Stimulated activated CD8-positive, alpha-beta memory T cell treated with anti-CD3 and anti-CD28 coated beads, Interleukin-4, amount 100 ng/mL, for 24 hours (primary cell): ENCODE measurements at regions not wholly inside any gene's neighbourhood (a gene's known extent, or its start where the extent isn't known, plus 50 kb on each side); places are given as distances from the start of the nearest gene placed in this dataset.
"Not testable (repeated sequence)": the region's sequence is repeated elsewhere in the genome, so short reads cannot be mapped to it uniquely, and the experiment has no call there.

Source experiments
- DNase-seq: peaks from one replicate; pipeline ENCODE4 v3.0.0-alpha.2; 2020; ENCODE audit warnings: low read depth

DNA sequence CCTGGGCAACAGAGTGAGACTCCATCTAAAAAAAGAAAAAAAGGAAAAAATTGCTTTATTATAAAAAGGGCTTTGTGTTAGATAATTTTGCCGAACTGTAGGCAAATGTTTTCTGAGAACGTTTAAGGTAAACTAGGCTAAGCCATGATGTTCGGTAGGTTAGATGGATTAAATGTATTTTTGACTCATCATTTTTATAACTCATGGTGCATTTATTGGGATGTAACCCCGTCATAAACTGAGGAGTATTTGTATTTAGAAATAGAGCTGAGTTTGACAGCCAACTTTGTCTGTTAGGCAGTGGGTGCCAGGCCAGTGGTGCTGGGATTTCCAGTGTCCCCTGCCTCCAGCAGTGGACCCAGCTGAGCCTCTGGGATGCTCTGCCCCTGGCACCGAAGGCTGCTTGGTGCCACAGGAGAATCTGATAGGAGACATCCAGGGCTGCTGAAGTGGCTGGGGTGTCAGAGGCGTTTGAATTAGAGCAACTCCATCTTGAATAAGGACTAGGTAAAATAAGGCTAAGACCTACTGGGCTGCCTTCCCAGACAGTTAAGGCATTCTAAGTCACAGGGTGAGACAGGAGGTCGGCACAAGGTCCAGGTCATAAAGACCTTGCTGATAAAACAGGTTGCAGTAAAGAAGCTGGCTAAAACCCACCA lies 114.9 kb upstream of the EEPD1 start:
- DNase-seq, result no peak

DNA sequence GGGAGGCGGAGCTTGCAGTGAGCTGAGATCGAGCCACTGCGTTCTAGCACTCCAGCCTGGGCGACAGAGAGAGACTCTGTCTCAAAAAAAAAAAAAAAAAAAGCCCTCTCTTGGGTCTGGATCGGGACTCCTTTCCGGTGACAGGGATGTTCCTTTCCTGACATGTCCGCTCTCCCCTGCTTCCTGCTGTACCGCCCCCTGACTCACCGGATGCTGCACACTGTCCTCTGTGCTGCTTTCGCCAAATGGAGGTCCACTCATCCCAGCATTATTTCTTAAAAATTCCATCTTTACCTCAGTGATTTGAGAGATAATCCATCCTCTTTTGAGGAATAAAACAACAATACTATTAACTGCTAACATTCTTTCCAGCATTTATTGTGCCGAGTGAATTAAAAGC lies 113.8 kb upstream of the EEPD1 start:
- no peak for DNase-seq

DNA sequence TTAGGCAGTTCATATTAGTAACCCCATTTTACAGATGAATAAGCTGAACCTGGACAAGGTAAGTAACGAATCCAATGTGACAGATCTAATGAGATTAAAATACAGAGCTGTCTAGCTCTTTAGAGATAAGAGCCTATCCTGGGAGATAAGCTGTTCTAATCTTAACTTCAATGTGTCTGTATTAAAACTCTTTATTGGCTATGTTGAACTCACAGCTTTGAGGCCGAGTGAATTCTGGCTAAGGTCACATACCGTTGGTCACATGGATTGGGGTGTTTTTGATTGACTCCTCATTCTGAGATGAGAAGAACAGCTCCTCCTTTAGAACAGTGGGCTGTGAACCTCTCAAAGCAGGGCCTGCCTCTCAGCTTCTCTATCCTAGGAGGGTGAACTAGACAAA lies 113.4 kb upstream of the EEPD1 start:
- no peak for DNase-seq

DNA sequence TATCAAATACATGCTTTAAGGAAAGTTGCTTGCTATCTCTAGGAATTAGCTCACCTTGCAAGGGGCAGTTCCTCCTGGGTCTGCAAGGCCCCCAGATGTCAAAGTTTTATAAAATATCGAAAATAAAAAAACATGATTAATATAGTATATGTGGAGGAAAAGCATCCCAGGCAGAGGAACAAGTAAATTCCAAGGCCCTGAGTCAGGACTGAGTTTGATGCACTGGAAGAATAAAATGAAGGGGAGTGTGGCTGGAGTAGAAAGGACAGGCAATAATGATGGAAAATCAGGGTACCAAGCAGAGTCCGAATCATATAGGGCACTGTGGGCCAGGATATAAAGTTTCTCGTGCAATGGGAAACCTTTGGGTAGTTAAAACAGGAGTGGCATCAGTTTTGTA lies 112.4 kb upstream of the EEPD1 start:
- DNase-seq, result no peak

DNA sequence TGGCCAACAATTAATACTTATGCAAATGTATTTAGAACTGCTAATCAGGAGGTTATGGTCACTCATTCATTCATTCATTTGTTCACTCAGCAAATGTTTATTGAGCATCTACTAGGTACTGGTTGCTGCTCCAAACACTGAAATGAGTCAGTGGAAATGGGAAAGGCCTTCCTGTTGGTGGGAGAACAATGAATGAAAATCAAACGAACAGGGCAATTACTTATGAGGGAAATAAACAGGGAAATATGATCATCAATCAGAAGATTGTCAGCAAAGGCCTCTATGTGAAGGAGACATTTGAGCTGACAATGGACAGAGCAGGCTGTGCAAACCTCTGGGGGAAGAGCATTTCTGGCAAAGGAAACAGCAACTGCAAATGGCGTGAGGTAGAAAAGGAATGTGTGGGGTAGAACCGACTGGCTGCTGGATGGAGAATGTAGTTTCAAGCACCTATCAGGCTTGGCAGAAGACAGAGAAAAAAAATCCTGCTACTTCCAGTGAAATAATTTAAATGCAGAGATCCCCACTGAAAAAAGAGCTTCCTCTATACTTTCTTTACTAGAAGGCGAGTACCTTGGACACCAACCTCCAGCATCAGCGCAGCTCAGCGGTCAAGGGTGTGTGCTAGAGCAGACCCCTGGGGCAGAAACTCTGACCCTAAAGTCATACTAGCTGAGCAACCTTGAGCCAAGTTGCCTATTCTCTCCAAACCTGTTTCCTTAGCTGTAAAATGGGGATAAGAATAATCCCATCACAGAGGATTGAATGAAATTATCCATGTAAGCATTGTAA lies 108.8 kb upstream of the EEPD1 start:
- no peak for DNase-seq

DNA sequence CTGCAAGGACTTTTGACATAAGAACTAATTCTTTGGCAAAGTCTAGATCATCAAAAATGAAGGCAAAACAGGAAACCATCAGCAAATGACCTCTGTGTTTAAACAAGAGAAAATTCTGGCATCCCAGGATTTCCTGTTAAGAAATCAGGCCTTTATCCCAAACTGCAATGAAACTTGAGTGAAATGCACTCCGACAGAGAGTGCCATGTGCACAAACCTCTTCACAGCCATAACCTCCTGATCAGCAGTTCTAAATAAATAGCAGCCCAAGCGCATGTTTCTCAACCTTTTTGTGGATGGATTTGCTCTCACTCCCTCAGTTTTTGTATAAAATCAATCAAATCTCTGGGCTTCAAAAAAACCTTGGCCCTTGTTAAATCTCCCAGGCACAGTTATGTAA lies 107.7 kb upstream of the EEPD1 start:
- no peak for DNase-seq

DNA sequence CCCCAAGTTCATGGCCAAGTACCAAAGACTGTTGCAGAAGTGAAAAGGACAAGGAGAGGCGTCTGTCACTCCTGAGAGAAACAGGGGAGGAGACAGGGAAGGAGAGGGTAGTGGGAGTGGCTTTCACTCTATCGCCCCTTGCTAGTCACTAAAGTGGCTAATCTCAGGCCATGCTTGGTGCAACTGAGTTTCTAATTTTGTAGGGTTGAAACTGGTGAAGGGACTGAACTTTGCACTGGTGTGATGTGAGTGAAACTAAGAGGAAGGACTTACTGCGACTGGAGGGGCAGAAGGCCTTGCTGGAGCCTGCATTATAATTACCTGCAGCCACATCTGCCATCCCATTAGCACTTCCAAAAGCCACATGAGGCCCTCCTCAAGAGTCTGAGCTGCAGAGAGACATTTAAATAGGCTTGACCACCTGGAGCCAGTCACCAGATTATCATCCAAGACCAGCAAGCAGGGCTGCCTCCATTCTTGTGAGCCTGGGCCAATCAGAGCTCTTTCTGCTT lies 107.2 kb upstream of the EEPD1 start:
- no peak for DNase-seq

DNA sequence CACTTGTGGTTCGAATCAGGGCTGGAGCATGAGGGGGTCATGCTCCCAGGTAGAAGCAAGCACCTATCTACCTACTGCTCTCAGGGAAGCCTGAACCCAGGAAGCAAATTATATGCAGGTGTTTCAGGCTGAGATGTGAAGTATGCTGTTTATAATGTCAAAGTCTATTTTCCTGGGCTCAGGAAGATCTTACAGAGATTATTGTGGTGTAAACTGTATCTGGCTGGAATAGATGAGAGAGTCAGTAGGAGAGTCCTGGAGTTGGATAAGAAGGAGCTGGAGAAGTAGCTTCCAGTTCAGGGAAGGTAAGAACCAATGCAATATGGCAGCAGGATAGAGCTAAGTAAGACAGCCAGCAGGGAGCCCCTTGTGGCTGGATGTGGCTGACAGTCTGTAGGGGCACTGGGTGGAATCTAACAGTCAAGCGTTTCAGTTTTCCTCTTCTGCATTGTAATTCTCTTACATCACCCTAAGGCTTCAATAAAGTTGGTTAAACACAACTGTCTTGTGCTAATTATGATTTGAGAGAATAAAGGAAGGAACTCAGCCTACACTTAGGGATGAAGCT lies 105.9 kb upstream of the EEPD1 start:
- DNase-seq, result no peak

DNA sequence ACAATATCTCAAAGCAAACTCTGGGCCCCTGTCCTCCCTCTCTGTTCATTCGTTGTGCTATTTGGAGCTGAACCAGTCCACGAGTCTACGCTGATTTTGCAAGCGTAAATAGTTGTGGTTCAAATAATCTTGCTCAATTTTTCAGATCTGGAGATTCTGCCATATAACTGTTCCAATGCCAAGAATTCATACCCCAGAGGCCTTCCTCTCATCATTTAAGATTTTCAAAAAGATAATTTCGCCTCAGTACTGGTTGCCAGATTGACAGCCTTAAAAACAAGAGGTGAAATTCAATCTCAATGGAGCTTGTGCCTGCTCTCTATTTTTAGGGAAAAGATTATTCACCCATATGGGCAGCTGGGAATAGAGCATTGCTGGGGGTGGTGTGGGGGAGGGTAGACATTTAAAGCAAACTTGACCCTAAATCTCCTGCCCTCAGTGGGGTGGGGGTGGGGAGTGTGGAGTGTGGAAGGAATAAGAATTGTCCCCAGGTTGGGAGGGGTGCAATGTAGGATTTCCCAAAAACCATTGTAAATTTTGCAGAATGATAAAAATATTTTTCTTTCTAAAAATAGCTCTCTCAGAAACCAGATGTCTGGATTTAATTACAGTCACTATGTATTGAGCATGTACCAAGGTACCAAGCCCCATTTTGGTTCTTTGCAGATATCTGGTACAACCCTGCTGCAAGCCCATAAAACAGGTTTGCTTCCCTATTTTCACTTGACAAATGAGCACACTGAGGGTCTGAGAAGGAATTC lies 104.7 kb upstream of the EEPD1 start:
- no peak for DNase-seq

DNA sequence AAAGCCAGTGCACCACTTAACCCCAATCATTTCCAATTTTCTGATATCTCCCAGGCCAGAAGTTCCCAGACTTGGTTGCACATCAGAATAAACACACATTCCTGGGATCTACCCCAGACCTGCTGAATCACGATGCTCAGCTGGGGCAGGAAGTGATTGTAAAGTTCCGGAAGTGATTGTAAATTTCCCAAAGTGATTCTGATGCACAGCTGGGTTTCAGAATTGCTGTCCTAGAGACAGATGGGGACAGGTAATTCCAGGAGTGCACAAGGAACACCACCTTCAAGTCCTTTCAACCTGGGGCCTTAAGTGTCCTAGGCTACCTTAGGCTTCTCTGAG lies 104.2 kb upstream of the EEPD1 start:
- no peak for DNase-seq

DNA sequence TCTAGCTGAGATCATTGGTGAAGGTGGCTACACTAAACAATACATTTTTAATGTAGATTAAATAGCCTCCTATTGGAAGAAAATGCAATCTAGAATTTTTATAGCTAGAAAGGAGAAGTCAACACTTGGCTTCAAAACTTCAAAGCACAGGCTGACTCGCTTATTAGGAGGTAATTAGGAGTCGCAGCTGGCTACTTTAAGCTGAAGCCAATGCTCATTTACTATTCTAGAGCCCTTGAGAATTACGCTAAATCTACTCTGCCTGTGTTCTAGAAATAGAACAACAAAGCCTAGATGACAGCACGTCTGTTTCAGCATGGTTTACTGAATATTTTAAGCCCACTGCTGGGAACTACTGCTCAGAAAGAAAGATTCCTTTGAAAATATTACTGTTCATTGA lies 101.6 kb upstream of the EEPD1 start:
- no peak for DNase-seq

DNA sequence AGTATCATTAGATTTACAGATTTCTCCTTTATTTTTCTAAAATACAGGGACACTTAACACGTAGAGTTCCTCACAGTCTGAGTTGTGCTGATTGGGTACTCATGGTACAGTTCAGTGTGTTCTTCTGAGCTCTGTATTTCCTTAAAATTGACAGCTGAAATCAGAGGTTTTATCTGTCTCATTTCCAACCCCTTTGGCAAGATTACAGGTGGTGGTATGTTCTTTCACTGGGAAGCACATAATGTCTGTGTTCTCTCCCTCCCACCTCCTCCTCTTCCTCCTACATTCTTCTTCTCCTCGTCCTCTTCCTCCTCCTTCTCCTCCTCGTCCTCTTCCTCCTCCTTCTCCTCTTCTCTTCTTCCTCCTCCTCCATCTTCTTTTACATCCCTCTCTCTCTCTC lies 99.5 kb upstream of the EEPD1 start:
- no peak for DNase-seq

DNA sequence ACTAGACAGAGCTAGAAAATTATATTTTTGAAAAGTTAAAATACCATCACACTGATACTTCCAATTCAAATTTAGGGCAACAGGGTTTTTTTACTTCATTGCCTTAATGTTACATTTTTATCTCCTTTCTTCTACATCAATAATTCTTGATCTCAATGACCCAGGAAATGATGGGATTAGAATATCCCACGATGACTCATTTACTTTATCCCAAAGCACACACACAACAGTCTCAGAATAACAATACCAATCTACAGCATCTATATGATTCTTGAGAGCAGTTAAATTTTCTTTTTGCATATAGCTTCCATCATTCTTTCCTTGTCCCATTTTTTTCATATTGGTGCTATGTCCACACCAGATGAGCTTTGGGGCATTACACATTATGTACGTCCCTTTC lies 98.4 kb upstream of the EEPD1 start:
- no peak for DNase-seq

DNA sequence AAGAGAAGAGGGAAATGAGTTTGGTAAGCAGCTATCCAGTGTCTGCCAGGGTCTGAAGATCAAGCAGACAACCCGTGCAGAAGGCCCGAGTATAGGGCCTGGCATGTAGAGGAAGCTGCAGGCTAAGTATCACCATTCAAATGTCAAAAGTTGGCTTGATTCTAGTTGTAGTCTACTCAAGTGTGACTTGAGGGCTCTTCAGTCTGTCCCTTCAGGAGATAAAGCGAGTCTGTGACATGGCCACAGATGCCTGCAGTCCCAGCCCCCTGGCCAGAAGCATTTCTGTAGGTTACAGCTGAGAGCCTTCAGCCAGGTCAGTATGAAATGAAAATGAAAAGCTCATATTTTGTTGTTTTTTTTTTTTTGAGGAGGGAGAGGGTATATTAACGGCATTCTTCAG lies 97.8 kb upstream of the EEPD1 start:
- DNase-seq, result no peak

DNA sequence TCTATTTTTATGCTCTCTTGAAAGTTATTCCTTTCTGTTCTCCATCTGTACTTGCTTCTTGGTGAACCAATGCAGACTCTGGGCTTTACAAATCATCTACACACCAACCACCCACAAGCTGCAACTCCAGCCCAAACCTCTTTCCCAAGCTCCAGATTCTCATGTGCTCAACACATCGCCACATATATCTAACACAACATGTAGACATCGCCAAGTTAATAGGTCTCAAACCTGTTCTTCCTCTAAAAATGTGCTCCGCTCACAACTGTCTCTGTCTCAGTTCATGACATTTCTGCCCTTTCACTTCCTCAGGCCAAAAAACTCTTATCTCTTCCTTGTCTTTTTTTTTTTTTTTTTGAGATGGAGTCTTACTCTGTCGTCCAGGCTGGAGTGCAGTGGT lies 95.7 kb upstream of the EEPD1 start:
- DNase-seq, result no peak

DNA sequence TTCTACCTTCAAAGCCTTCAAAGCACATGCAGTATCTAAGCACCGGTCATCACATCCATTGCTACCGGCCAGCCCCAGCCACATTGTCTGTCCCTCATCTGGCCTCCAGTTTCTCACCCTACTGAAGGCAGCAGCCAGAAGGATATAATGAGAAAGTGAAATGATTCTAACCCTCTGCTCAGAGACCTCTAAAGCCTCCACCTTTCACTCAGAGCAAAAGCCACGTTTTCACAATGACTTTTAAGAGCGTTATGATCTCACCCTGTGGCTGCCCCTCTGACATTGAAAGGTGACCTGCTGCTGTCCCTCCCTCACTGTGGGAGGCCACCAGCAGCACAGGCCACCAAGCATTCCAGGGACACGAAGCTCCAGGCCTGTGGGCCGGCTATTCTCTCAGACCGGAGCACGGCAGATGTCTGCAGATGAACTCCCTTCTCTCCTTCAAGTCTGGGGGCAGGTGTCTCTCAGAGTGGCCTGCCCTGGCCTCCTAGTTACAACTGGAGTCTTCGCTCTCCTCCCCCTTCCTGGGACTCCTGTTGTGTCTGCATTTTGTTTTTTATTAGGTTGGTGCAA lies 94.9 kb upstream of the EEPD1 start:
- DNase-seq, result no peak

DNA sequence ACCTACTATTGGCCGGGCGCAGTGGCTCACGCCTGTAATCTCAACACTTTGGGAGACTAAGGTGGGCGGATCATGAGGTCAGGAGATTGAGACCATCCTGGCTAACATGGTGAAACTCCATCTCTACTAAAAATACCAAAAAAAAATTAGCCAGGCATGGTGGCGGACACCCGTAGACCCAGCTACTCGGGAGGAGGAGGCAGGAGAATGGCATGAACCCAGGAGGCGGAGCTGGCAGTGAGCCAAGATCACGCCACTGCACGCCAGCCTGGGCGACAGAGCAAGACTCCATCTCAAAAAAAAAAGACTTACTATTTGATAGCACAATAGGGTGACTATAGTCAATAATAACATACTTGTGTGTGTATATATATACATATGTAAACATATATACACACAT lies 92.7 kb upstream of the EEPD1 start:
- DNase-seq, result not testable (repeated sequence)

DNA sequence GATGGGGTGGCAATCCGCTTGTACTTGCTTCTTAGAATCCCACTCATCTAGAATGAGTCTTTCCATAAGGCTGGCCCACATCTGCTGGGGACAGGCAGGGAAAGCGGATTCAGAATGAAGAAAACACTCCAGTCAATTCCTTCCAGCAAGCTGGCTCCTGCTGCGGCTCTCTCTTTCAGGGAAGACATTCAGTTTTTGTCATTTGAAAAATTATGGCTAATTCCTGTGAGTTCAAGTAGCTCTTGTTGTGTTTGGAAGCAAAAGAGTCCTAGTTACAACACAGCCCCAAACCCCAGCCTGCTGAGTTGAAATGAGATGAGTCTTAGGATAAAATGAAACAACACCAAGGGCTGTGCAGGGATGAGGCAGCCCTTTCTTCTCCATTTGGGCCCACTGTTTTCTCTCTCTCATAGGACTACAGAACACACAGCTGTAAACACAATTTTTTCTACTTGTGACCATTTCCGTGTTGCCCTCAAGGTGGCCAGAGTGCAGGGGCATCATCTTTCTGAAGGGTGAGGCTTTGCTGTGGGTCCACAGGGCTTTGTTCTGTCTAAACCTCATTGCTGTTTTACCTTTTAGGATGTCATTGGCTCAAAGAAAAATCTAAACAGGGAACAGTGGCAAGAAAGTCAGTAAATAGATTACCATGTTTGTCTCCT lies 90.8 kb upstream of the EEPD1 start:
- no peak for DNase-seq

DNA sequence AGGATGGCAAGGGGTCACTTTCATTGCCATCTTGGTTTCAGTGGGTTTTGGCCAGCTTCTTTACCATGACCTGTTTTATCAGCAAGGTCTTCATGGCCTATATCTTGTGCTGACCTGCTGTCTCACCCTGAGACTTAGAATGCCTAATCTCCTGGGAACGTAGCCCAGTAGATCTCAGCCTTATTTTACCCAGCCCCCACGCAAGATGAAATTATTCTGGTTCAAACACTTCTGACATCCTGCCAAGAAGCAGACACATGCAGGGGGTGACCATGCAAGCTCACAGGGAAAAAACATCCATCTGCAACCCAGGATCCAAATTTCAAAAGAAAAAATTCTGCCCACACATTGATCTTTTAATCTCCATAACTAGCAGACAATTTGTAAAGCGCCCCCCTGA lies 88.4 kb upstream of the EEPD1 start:
- DNase-seq, result no peak

DNA sequence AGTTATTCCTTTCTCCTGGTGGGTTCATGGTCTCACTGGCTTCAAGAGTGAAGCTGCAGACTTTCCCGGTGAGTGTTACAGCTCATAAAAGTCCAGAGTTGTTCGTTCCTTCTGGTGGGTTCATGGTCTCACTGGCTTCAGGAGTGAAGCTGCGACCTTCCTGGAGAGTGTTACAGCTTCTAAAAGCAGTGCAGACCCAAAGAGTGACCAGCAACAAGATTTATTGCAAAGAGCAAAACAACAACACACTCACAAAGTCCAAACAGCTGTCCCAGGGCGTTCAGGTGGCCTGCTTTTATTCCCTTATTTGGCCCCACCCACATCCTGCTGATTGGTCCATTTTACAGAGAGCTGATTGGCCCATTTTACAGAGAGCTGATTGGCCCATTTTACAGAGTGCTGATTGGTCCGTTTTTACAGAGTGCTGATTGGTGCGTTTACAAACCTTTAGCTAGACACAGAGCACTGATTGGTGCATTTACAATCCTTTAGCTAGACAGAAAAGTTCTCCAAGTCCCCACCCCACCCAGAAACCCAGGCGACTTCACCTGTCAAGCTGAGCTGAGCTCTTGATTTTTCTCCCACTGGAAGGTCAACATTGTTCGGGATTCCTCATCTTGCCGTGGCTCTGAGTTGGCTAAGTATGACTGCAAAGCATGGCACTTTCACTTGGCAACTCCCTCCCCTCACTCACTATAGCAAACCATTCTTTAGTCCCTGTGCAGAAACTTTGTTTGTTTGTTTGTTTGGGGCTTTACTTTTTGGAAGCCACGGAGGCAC lies 87.3 kb upstream of the EEPD1 start:
- DNase-seq, result not testable (repeated sequence)

DNA sequence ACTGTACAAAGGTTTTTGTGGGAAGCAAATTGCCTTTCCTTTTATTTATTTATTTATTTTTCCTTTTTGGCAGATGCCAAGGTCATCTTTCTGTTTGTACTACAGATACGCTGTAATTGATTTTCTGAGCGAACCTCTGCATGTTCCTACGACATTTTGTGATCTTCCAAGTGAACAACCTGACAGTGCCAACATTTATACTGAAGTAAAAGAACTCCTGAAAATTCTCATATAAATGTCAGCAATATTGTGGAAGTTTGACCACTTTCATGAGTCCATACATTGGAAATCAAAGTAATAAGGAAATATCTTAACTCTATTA lies 86.8 kb upstream of the EEPD1 start:
- DNase-seq, result no peak
